Left lung (tissue), 4 donors: ENCODE measurements at regions not wholly inside any gene's neighbourhood (a gene's known extent, or its start where the extent isn't known, plus 50 kb on each side); places are given as distances from the start of the nearest gene placed in this dataset.
A peak's percentile ranks its signal among the peaks of the same experiment; 100 is the strongest.

Source experiments
- ATAC-seq: fragments of 200-7000 bp; cut with Tn5 transposase; one replicate; pipeline ENCODE4 v1.9.1; 2020; ENCODE audit warnings: moderate library complexity
- DNase-seq, 4 donors: peaks; one replicate each; pipeline ENCODE4 v3.0.0-alpha.2; 2013 to 2020
- H3K27ac ChIP-seq, 2 donors: fragments of 200-600 bp; sonication (generic) in 1 of 2; one replicate each; pipeline versions ENCODE4 v1.5.0 to v1.8.0; 2020 to 2021
- H3K27me3 ChIP-seq, 2 donors: fragments of 200-600 bp; sonication (generic) in 1 of 2; one replicate each; pipeline versions ENCODE4 v1.5.0 to v1.8.0; 2020 to 2021
- H3K36me3 ChIP-seq, 2 donors: fragments of 200-600 bp; sonication (generic) in 1 of 2; one replicate each; pipeline versions ENCODE4 v1.5.0 to v1.8.0; 2020 to 2021
- H3K4me1 ChIP-seq, 2 donors: fragments of 200-600 bp; one replicate each; pipeline ENCODE4 v1.8.0; 2021
- H3K4me3 ChIP-seq, 2 donors: fragments of 200-600 bp; sonication (generic) in 1 of 2; one replicate each; pipeline versions ENCODE4 v1.5.0 to v1.8.0; 2020 to 2021; ENCODE audit warnings: mild to moderate bottlenecking in 1 of 2
- H3K9me3 ChIP-seq, 2 donors: fragments of 200-600 bp; sonication (generic) in 1 of 2; one replicate each; pipeline versions ENCODE4 v1.5.0 to v1.8.0; 2020 to 2021
- CTCF ChIP-seq, 2 donors: fragments of 200-600 bp; sonication (generic) in 1 of 2; IDR thresholded peaks; one replicate each; pipeline versions ENCODE4 v1.5.0 to v1.8.0; 2021; ENCODE audit warnings: antibody characterized with exemption in 2 of 2
- intact Hi-C, 2 donors: fragments of 100-400 bp; cut with DNase I; formaldehyde crosslinking; loops; one replicate each; pipeline versions ENCODE4 v1.11.2 to v1.14.2; 2022
- donor health status: DM: no; HTN: yes; CAD: no.
- donor health status: DM: no; HTN: no; CAD: no.

- ATAC-seq (no peak), DNase-seq (peak in 1 of 4 donors; percentile 22)
- Histone ChIP-seq H3K4me3 (no peak overlapping the region), H3K36me3 (no peaks in the 10 kb centered on the region), H3K27ac (no peak overlapping the region), H3K9me3 (no peaks in the 10 kb centered on the region), H3K4me1 (no peaks in the 10 kb centered on the region), H3K27me3 (no peaks in the 10 kb centered on the region)
- no peak for TF ChIP-seq CTCF (IDR thresholded peaks at IDR 0.05)
- intact Hi-C loops, result no loop called here
Observed at GRCh38 chr2:10242451-10242850, 60.3 kb upstream of the HPCAL1 start.

DNA sequence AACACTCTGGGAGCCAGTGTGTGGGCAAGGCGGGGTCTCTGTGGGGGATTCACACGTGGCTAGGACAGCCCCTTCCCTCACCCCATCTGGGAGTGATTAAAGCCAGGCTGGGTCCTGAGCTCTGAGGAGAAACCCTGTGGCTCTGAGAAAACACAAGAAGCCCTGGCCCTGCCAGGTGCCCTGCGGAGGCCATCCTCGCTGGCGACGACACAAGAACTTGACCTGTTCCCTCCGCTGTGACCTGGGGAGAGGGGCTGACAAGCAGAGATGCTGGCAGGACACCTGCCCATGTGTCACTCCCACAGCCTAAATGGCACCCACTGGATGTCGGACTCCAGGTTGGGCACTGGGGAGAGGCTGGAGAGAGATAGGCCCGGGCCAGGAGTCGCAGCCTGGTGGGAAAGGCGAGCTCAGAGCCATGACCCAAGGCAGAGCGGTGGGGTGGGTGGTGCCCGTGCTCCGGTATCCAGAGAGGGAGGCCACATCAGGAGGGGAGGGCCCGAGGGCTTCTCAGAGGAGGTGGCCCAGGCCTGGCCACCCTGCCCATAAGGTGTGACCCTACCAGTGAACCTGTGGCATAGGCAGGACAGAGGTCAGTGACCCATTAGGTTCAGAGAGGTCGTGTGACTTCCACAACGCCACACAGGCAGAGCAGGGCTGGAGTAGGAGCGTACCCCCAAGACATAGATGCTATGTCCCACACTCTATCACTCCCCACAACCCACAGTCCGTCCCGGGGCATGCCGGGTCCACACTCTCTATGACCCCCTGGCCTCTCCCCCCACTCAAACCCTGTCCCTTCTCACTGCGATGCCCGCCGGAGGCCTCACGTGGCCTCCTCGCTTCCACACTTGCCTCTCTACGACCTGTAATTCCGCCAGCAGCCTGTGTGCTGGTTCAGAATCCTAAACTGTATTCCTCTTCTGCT lies 59.4 kb upstream of the HPCAL1 start:
- Histone ChIP-seq H3K36me3 (no peaks in the 10 kb centered on the region), H3K9me3 (no peaks in the 10 kb centered on the region), H3K27me3 (no peaks in the 10 kb centered on the region), H3K27ac (no peak overlapping the region), H3K4me3 (no peak overlapping the region), H3K4me1 (no peaks in the 10 kb centered on the region)
- DNase-seq (peak in 1 of 4 donors; percentile 27), ATAC-seq (no peak)
- intact Hi-C loops, result no loop called here
- TF ChIP-seq CTCF (IDR thresholded peaks at IDR 0.05), result no peak

- TF ChIP-seq CTCF (IDR thresholded peaks at IDR 0.05), result no peak
- ATAC-seq, result no peak
Observed at GRCh38 chr2:10243926-10244270, 58.8 kb upstream of the HPCAL1 start.

GRCh38 chr2:10245021-10245420 lies 57.7 kb upstream of the HPCAL1 start:
- no peaks in the 10 kb centered on the region for H3K36me3 ChIP-seq
- H3K27ac ChIP-seq, result no peak overlapping the region
- no peak for TF ChIP-seq CTCF (IDR thresholded peaks at IDR 0.05)
- H3K27me3 ChIP-seq, result no peaks in the 10 kb centered on the region
- no peak overlapping the region for H3K4me3 ChIP-seq
- ATAC-seq (no peak), DNase-seq (peak in 2 of 4 donors; percentile 20 to 61)
- peaks cover 0 to 12% of the 10 kb centered on the region in 2 donors for H3K9me3 ChIP-seq
- H3K4me1 ChIP-seq, result no peaks in the 10 kb centered on the region
- intact Hi-C loops, result no loop called here

More at GRCh38 chr2:10243926-10244270, 58.8 kb upstream of the HPCAL1 start:
- Histone ChIP-seq H3K4me3 (no peak overlapping the region), H3K27me3 (no peaks in the 10 kb centered on the region), H3K4me1 (no peaks in the 10 kb centered on the region), H3K36me3 (no peaks in the 10 kb centered on the region), H3K9me3 (peaks cover 0 to 2% of the 10 kb centered on the region in 2 donors), H3K27ac (no peak overlapping the region)
- intact Hi-C loops, result no loop called here
- peak in 1 of 4 donors; percentile 13 for DNase-seq

GRCh38 chr2:10245661-10246060 lies 57.0 kb upstream of the HPCAL1 start:
- Histone ChIP-seq H3K4me3 (no peak overlapping the region), H3K36me3 (no peaks in the 10 kb centered on the region), H3K27ac (no peak overlapping the region), H3K4me1 (no peaks in the 10 kb centered on the region), H3K9me3 (peaks cover 0 to 17% of the 10 kb centered on the region in 2 donors), H3K27me3 (no peaks in the 10 kb centered on the region)
- DNase-seq (peak in 1 of 4 donors; percentile 28), ATAC-seq (no peak)
- TF ChIP-seq CTCF (IDR thresholded peaks at IDR 0.05), result no peak
- intact Hi-C loops, result no loop called here
